PC-9 (cell line): ENCODE measurements at regions not wholly inside any gene's neighbourhood (a gene's known extent, or its start where the extent isn't known, plus 50 kb on each side); places are given as distances from the start of the nearest gene placed in this dataset.

Experiments used
- EZH2 ChIP-seq: fragments of 200-600 bp; sonication (generic); IDR thresholded peaks from 2 replicates; pipeline ENCODE4 v1.8.0; 2017; ENCODE audit warnings: antibody characterized with exemption, low read depth
- TF ChIP-seq, protein P1 (sequence below): fragments of 200-600 bp; sonication (generic); conservative IDR thresholded peaks from 2 replicates; pipeline ENCODE4 v1.6.1; 2017; ENCODE audit warnings: mixed run types, antibody characterized with exemption, mild to moderate bottlenecking, moderate library complexity

- no peak for TF ChIP-seq EZH2
- TF ChIP-seq, protein P1, sequence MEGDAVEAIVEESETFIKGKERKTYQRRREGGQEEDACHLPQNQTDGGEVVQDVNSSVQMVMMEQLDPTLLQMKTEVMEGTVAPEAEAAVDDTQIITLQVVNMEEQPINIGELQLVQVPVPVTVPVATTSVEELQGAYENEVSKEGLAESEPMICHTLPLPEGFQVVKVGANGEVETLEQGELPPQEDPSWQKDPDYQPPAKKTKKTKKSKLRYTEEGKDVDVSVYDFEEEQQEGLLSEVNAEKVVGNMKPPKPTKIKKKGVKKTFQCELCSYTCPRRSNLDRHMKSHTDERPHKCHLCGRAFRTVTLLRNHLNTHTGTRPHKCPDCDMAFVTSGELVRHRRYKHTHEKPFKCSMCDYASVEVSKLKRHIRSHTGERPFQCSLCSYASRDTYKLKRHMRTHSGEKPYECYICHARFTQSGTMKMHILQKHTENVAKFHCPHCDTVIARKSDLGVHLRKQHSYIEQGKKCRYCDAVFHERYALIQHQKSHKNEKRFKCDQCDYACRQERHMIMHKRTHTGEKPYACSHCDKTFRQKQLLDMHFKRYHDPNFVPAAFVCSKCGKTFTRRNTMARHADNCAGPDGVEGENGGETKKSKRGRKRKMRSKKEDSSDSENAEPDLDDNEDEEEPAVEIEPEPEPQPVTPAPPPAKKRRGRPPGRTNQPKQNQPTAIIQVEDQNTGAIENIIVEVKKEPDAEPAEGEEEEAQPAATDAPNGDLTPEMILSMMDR, result no peak
These were observed 95.8 kb upstream of the ADAMTS16 start for GRCh38 chr5:5044247-5044840.
